HG03469 (cell line): ENCODE measurements at regions not wholly inside any gene's neighbourhood (a gene's known extent, or its start where the extent isn't known, plus 50 kb on each side); places are given as distances from the start of the nearest gene placed in this dataset.

Experiments
- ATAC-seq: cut with Tn5 transposase; IDR thresholded peaks from one replicate; pipeline ENCODE4 v1.9.1; 2021; ENCODE audit warnings: mild to moderate bottlenecking, moderate library complexity, moderate number of reproducible peaks; ENCODE audit not compliant: unreplicated experiment

DNA sequence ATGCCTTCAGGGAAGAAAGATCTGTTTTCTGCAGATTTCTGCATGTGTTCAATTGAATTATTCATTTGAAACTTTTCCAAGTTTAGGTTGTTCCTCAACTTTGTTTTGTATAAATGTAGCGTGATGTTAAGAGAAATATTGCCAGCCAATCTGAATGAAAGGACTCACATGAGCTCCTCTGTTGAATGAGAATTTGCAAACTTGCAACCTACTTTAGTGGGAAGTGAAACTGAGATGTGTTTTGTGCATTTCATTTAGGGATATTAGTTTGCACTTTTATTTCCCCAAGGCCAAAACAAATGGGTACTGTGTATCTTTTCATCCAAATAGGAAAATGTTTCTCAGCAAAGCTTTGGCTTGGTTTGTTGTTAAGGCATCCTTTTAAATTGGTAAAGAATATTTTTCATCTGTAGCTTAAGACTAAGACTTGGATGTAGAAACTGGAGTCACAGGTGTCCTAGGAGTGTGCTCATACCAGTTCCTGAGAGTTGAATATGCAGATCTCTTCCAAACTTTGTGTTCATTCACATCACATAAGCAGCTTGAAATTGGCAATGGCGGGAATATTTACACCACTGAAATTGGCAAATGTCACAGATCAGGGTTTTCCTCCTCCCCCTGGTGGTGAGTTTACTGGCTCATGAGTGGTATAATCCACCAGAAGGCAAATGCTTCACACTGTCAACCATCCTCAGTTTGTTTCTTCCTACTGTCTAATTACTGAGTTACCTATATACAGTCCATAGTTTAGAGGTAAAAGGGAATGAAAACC is 193.6 kb upstream of the BANK1 start:
- ATAC-seq: no peak

DNA sequence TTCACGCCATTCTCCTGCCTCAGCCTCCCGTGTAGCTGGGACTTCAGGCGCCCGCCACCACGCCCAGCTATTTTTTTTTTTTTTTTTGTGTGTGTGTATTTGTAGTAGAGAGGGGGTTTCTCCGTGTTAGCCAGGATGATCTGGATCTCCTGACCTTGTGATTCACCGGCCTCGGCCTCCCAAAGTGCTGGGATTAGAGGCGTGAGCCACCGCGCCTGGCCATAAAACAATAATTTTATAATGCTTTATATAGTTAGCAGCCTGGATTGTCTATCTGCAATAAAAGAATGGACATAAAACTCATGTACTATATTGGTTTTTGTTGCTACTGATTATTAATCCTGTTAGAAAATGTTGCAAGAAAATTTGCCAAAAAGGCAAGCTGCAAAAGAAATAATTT is 195.9 kb upstream of the BANK1 start:
- no peak for ATAC-seq

DNA sequence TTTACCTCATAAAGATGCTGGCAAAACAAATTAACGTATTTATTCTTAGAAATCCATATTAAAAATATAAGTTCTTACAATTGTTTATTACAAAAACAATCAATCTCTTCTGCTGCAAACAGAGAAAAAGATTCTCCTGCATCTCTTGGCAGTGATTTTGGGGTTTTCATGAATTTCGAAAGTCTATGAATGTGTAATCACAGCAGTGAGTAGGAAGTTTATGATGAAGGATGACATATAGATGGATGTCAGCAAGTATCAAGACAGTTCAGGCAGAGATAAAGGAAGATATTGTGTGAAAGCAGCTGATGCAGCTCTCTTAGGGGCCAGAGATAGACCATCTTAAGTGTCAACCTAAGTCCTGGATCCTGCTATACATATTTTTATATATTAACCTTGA is 196.9 kb upstream of the BANK1 start:
- ATAC-seq: no peak

DNA sequence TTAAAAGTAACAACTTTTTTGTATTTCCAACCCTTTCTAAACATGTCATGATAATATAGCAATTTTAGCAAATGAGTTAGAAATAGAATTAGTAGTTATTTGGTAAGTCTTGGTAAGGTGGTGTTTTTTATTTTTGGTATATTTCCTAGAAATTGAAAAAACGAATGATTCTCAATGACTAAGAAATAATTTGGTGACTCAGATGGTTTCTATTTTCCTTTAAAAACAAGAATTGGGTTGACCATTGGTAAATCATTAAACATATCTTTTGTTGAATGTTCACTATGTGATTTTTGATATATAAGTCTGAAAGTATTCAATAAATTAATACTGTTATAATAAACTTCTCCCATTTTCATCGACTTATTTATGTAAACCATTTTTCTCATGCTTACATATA is 206.2 kb upstream of the BANK1 start:
- no peak for ATAC-seq

DNA sequence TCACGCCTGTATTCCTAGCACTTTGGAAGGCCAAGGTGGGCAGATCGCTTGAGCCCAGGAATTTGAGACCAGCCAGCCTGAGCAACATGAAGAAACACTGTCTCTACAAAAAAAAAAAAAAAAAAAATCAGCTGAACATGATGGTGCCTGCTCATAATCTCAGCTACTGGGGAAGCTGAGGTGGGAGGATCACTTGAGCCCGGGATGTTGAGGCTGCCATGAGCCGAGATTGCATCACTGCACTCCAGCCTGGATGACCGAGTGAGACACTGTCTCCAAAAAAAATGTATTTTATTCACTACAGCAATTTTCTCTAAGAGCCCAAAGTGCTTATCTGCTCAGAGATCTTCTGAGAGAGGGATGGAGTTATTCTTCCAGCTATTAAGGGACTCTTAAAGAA is 215.8 kb upstream of the PPP3CA start:
- no peak for ATAC-seq

DNA sequence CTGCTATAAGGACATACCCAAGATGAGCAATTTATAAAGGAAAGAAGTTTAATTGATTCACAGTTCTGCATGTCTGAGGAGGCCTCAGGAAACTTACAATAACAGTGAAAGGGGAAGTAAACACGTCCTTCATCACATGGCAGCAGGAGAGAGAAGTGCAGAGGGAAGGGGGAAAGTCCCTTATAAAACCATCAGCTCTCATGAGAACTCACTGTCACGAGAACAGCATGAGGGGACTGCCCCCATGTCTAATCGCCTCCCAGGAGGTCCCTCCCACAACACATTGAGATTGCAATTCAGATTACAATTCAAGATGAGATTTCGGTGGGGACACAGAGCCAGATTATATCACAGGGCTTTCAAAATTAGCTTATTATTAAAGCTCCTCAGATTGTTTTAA is 209.5 kb upstream of the PPP3CA start:
- no peak for ATAC-seq

DNA sequence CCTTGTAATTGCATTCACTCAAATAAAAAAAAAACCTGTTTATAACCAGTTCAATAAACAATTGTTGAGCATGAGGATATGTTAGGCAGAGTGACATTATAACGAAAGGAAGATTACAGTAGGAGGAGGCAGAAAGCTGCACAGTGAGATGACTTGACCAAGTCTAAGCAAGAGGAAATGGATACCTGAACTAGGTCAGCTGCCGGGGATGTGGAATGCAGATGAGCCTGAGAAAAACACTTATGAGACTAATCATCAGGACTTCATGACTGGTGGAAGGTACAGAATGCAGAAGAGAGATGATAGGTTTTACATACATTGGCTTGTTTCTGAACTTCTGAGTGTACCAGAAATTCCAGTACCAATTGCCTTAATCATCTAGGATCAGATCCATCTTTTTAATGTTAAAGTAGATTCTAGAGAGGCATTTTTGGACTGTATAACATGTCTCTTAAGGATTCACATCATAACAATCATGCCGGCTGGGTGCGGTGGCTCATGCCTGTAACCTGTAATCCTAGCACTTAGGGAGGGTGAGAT is 208.1 kb upstream of the PPP3CA start:
- ATAC-seq: no peak

DNA sequence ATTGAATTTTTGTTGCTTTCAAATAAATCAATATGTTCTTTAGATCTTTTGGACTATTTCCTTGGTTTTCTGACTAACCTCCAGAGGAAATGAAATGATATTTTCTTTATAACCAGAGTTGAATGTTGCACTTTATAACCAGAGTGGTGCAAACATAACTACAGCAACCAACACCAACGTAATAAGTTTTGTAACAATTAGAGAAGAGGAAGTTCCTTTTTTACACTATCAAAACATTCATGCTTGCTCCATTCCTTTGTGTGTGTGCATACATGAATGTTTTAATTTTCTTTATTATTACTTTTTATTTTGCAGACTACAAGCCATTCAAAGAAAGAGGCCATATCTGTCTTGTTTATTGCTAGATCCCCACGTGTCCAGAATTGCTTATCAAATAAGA is 193.0 kb upstream of the PPP3CA start:
- no peak for ATAC-seq

DNA sequence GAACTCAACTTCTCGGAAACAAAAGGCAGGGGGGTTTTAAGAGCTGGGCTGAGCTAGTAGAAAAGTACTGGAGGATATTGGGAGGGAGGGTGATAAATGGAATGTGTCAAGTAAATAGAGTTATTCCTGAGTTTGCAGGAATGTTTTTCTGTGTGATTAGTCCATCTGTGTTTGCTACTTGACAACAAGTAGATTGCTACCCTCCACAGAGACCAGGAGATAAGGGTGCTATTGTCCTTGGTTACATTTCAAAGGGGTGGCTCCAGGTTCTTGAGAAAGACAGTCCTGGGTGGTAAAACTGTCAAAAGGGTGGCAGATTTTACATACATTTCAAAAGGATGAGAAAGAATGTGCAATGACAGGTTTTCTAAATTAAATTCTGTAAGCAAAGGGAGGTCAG is 181.2 kb upstream of the PPP3CA start:
- no peak for ATAC-seq

DNA sequence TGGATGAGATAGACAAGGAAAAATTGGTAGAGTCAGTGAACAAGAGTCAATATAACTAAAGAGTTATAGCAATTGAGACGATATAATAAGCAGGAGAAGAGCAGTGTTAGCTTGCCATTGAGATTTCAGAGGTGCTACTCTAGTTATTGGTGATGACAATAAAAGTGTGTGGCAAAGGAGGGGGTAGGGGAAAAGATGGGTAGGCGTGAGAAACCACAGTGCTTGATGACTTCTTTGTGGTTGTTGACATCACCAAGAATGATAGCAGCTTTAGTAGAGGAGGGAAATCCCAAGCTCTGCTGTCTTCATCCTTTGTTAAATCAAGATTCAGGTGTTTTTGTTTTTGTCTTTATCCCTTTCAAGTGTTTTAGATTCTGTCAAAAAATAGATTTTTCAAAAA is 179.9 kb upstream of the PPP3CA start:
- peak; percentile 85 for ATAC-seq

DNA sequence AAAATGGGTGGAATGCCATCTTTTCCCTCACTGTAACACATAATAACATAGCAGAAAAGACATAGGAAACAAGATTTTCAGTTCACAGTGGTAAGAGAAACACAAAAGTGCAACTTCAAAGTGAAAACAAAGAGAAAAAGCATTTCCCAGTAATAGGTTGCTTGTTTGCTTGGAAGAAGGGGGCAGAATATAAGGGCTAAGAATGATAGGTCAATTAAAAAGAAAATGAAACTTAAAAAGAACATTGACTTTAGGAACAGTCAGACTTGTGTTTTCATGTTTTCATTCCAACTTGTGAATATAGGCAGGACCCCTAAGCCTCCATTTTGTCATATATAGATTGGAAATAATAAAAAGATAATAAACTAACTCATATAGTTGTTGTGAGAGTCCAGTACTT is 168.2 kb upstream of the PPP3CA start:
- ATAC-seq: no peak

DNA sequence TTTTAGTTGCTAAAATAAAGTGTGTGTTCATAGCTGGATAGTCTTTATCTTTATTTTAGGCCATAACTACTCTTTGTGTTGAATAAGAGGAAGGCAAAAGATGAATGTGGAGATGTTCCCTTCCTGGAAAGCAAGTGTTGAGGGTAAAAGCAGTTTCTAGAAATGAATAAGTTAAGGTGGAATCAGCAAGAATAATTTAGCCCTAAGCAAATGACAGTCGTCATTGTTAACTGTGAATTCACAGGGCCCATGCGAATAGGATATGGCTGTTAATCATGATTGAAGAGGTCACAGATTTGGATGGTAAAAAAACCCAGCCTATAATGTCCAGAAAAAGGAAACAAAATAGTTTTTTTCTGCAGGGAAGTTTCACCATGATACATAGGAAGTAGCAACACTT is 167.8 kb upstream of the PPP3CA start:
- ATAC-seq: no peak

DNA sequence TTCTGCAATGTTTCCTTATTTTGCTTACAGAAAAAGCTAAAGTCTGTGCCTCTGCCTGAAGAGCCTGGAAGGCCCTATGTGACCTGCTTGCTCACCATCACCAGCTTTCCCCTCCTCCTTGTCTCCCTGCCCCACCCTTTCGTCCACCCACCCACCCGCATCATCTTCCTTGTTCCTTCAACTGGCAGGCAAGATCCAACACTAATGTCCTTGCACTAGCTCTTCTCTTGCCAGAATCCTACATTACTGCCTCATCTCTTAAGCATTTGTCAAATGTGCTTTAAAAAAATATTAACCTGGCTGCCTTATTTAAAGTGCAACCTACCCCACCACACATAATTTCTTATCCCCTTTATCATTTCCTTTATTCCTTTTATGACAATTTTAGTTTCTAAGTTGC is 165.1 kb upstream of the PPP3CA start:
- ATAC-seq: no peak

DNA sequence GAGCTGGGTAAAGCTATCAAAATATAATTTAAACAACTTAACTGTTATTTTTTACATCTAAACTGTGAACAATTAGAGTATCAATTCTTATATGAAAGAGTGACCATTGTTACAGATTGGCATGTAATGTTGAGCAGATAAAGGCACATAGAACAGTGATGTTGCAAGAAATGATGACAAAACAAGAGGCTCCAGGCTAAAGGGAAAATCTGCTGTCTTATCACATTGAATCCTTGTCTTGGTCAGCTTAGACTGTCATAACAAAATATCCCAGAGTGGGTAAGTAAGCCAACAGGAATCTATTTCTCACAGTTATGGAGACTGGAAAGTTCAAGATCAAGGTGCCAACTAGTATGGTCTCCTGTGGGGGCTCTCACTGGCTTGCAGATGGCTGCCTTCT is 154.1 kb upstream of the PPP3CA start:
- no peak for ATAC-seq

DNA sequence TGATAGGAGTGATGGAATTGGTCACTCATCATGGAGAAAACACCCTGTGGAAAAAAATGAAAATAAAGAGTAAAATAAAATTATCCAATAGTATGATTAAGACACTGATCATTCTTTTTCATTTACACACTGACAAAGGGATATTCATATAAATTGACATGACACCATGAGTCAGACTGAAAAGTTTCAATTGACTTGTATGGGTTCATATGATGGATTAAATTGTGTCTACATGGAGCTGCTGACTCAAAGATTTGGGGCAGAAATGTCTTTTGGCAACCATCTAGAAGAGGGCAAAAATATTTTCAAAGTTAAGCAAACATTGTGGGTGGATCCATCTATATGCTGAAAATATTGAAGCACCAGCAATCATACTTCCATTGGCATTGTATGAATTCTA is 153.4 kb upstream of the PPP3CA start:
- ATAC-seq: no peak

DNA sequence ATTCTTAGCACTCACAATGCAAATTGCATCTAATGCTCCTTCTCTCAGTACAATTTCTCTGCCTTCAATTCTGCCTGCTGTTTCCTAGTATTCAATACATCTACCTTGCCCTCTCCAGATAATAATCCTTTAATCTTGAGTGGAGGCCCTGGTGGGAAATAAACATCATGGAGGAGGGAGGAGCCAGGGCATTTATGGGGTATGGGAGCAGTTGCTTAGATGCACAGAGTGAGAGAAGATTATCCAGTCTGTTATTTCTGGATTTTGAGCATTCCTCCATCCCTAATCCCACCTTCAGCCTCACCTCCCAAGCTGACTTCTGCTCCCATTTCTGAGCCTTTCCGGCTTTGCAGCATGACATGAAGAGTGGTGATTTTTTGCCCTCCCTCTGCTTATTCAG is 127.9 kb upstream of the PPP3CA start:
- ATAC-seq: no peak

DNA sequence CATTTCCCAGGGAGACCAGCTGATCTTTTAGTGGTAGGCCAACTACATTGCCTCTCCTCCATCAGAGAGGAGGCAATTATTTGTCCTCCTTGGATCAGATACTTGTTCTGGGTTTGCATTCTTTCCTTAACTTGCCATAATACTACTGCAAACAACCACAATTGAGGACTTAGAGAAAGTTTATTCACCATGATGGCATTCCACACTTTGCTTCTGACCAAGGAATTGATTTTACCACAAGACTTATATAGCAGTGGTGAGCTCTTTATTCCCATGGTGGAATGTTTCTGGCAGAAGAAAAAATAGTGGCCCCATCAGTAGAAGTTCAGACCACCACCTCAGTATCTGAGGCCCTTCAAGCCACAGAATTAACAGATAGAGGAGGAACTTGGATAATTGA is 123.9 kb upstream of the PPP3CA start:
- no peak for ATAC-seq

DNA sequence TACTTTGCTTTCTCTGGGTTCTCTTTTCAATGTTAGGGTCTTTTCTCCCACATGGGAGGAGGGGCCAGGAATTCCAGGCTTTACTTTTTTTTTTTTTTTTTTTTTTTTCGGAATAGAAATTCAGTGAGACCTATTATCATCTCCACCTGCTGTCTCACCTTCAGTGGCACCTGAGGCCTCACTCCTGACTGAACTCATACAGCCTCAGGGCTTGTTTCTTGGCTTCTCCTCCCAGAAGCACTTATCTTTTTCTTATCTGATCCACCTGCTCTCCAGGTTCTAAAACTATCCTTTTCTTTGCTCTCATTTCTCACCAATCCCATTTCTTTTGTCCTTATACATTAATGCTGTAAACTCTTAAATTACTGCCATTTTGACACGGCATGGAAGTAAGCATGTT is 117.3 kb upstream of the PPP3CA start:
- ATAC-seq: no peak

DNA sequence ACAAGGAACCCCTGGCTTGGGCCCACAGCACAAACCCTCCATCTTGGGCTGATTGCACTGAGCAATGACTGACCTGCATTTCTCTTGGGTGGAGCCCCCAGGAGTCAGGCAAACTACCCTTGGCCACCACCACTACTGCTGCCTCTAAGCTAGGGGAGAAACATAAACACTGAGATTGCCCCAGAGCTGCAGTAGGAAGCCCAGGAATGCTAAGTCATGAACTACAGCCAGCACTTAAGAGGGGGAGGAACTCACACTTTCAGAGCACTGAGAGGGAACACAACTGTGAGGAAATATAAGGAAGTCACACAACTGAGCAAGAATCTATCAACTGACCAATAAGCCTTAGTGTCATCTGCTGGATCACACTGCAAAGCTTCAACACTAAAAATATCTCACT is 111.6 kb upstream of the PPP3CA start:
- no peak for ATAC-seq

DNA sequence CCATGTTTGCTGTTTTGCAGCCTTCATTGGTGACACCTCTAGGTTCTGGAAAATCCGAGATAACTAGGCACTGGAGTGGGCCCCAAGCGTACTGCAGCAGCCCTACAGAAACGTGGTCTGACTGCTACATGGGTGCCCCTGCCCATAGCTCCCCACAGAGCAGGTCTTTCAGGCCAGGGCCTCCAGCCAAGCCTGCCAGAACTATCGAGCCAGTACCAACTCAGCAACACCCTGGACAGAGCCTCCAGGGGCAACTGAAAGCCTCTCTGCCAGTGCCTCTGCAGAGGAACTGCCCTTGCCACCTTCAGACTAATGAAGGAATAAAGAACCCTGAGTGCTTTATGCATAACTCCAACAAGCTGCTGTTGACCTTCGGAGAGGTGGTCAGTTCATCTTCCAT is 111.1 kb upstream of the PPP3CA start:
- no peak for ATAC-seq

DNA sequence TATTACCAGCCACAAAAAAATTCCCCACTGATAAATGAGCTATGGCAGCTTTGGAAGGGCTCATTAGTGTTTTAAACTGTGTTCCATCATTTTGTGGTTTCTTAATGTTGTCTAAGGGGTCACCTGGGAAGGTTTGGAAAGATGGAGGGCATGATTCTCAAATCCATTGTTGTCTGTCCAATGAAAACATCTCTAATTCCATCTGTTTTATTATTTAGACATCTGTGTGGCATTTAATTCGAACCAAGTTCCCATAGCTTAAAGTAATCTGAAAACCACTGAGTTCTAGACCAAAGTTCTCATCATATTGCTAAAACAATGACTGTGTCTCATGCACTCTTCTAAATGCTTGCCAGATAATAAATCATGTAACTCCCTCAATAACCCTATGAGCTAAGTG is 103.8 kb upstream of the PPP3CA start:
- ATAC-seq: no peak

DNA sequence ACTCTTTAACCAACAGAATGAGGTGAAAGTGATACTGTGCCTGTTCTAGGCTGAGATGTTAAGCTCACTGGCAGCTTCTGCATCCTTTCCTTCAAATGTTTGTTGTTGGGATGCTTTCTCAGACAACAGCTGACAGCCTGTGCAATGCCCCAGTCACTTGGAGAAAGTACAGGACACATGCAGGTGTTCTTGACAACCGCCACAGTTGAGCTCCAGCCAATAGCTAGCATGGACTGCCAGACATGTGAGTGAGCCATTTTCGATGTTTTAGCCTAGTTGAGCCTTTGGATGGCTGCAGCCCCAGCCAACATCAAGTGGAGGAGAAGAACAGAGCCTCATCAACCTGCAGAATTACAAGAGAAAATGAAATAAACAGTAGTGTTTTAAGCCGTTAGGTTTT is 94.1 kb upstream of the PPP3CA start:
- ATAC-seq: no peak

DNA sequence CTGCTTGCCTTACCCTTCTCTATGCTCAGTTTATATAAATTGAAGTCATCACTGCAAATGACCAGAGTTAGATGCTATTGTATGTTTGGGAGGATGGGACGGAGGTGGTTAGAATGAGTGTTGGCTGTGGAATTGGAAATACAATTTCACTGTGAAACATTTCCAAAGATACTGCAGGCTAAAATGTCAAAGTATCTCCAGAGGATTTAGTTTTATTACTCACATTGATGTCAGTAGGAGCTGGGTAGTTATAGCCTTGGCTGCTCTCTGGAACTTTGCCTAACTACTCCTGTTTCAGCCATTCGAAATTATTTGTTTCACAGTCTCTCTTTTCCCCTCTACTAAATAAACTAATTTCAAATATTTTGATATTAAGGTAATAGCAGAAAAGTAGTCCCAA is 92.6 kb upstream of the PPP3CA start:
- ATAC-seq: no peak
